ENCODE measurements at regions not wholly inside any gene's neighbourhood (a gene's known extent, or its start where the extent isn't known, plus 50 kb on each side); places are given as distances from the start of the nearest gene placed in this dataset.

DNA sequence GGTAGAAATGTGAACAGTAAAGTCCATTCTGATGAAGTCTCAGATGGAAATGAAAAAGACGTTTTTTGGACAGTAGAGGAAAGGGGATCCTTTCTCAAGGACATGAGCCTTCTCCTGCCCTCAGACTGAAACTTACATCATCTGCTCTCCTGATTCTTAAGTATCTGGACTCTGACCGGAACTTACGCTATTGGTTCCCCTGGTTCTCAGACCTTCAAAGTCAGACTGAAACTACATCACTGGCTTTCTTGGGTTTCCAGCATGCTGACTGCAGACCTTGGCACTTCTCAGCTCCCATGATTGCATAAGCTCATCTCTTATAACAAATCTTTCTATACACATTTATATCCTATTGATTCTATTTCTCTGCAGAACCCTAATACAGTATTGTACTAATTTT is 291.0 kb downstream of the SNAPC1 start:
- DNase-seq (no peak), ATAC-seq (ENCODE audit: low read depth) (no peak)
- TF ChIP-seq MAZ (IDR thresholded peaks at IDR 0.05; ENCODE audit: borderline replicate concordance, low read depth, low read length) (no peak), CEBPB (IDR thresholded peaks at IDR 0.05; ENCODE audit: low read depth, low read length) (no peak), RFX5 (IDR thresholded peaks at IDR 0.05; ENCODE audit: low read depth, low read length) (no peak), ELK1 (IDR thresholded peaks at IDR 0.05; ENCODE audit: borderline replicate concordance, low read depth, low read length) (no peak), MAFK (IDR thresholded peaks at IDR 0.05; ENCODE audit: low read depth, low read length) (no peak), RCOR1 (IDR thresholded peaks at IDR 0.05; ENCODE audit: insufficient replicate concordance, low read length) (no peak), POLR2A (IDR thresholded peaks at IDR 0.05; ENCODE audit: low read depth, low read length) (no peak), MXI1 (IDR thresholded peaks at IDR 0.05; ENCODE audit: borderline replicate concordance, low read depth, low read length) (no peak), USF2 (IDR thresholded peaks at IDR 0.05; ENCODE audit: low read depth, low read length) (no peak), CHD1 (IDR thresholded peaks at IDR 0.05; ENCODE audit: low read depth, low read length) (no peak), BHLHE40 (IDR thresholded peaks at IDR 0.05; ENCODE audit: low read depth, low read length) (no peak), CTCF (conservative IDR thresholded peaks at IDR 0.05; ENCODE audit: low read depth, low read length) (no peak), SMC3 (IDR thresholded peaks at IDR 0.05; ENCODE audit: low read depth, low read length) (no peak), NFE2L2 (IDR thresholded peaks at IDR 0.05; ENCODE audit: low read depth, low read length) (no peak), FOS (IDR thresholded peaks at IDR 0.05; ENCODE audit: low read depth, low read length) (no peak), RAD21 (IDR thresholded peaks at IDR 0.05; ENCODE audit: low read length) (no peak)
- Histone ChIP-seq H3K4me3 (ENCODE audit: insufficient read depth, low read depth, low read length) (no peak overlapping the region), H3K27ac (ENCODE audit: insufficient read depth, low read length) (no peak overlapping the region), H3K9ac (ENCODE audit: low read depth, low read length) (no peak overlapping the region), H3K27me3 (ENCODE audit: control insufficient read depth, insufficient read depth, low read length) (no peaks in the 10 kb centered on the region), H3K56ac (ENCODE audit: extremely low read depth, insufficient read depth, low read length) (no peak overlapping the region), H2BK5ac (ENCODE audit: low read depth, low read length, poor library complexity, severe bottlenecking) (no peak overlapping the region), H3K18ac (ENCODE audit: low read depth, low read length) (no peak overlapping the region), H4K8ac (ENCODE audit: low read depth in 2 of 2, low read length in 2 of 2) (no peak overlapping the region), H3K14ac (replicated peaks; ENCODE audit: low read depth, low read length) (no peak overlapping the region), H3K36me3 (ENCODE audit: control insufficient read depth, insufficient read depth, low read length) (no peaks in the 10 kb centered on the region), H4K5ac (ENCODE audit: low read depth, low read length) (no peak overlapping the region; the same call in 1 of the 2 replicates), H2AK9ac (replicated peaks; ENCODE audit: low read depth, low read length, poor library complexity) (no peak overlapping the region), H2AK5ac (ENCODE audit: low read depth, low read length) (no peak overlapping the region), H2BK15ac (ENCODE audit: low read depth, low read length) (no peak overlapping the region), H3K4me2 (ENCODE audit: low read depth, low read length) (no peak overlapping the region), H4K91ac (ENCODE audit: insufficient read depth, low read depth, low read length) (no peak overlapping the region), H2BK20ac (ENCODE audit: low read depth, low read length) (no peak overlapping the region), H3K23ac (ENCODE audit: low read depth, low read length) (no peak overlapping the region; the same call in 1 of the 2 replicates), H3K79me1 (ENCODE audit: low read depth in 1 of 2, low read length in 2 of 2) (peaks cover 0 to 2% of the 10 kb centered on the region in 2 experiments; a peak in 1 of 4 replicates), H3K9me3 (ENCODE audit: control insufficient read depth, insufficient read depth, low read length) (no peaks in the 10 kb centered on the region), H3K4me1 (ENCODE audit: control insufficient read depth, insufficient read depth, low read length) (no peaks in the 10 kb centered on the region), H3K4ac (ENCODE audit: low read depth, low read length) (no peak overlapping the region), H2AFZ (replicated peaks; ENCODE audit: low read length, poor library complexity) (no peak overlapping the region), H3K9me1 (ENCODE audit: insufficient read depth, low read length) (no peaks in the 10 kb centered on the region), H2BK120ac (ENCODE audit: low read depth, low read length) (no peak overlapping the region), H4K20me1 (ENCODE audit: insufficient read depth, low read length) (no peaks in the 10 kb centered on the region)
- dilution Hi-C loops (cut with HindIII; ENCODE audit: low sequenced_read_pairs, unreplicated experiment) (no loop called here), intact Hi-C loops (cut with micrococcal nuclease) (no loop called here), in situ Hi-C loops (cut with MboI; ENCODE audit: low sequenced_read_pairs) (no loop called here)
- 100% methylated on average over 2 of the region's 3 CpGs; no CpG with 5 or more reads in 1 of the 2 experiments for WGBS, 2 experiments (ENCODE audit: extremely low coverage in 2 of 2, insufficient read length in 1 of 2)
- ChIA-PET CTCF (no interaction called here), POLR2A (ENCODE audit: unreplicated experiment) (no interaction called here)
- no TSS peak for BruUV-seq (replicated peaks)

Measured in IMR-90 (cell line).